GM23248 (cell line): ENCODE measurements at regions not wholly inside any gene's neighbourhood (a gene's known extent, or its start where the extent isn't known, plus 50 kb on each side); places are given as distances from the start of the nearest gene placed in this dataset.

ENCODE experiments used
- DNase-seq: peaks from one replicate; pipeline ENCODE4 v3.0.0-alpha.2; 2015
- H2AFZ ChIP-seq: fragments of 200-600 bp; sonication (generic); 2 replicates; pipeline ENCODE4 v1.6.1; 2016; ENCODE audit warnings: antibody characterized with exemption
- H3F3A ChIP-seq: fragments of 200-600 bp; sonication (generic); 2 replicates; pipeline ENCODE4 v1.6.1; 2016; ENCODE audit warnings: mild to moderate bottlenecking, antibody characterized with exemption, mixed run types; ENCODE audit not compliant: insufficient read depth
- H3K27ac ChIP-seq: fragments of 200-600 bp; sonication (generic); 2 replicates; pipeline ENCODE4 v1.5.1; 2016; ENCODE audit warnings: mild to moderate bottlenecking
- H3K27me3 ChIP-seq: fragments of 200-600 bp; sonication (generic); replicated peaks from 2 replicates; pipeline ENCODE4 v1.6.1; 2016; ENCODE audit warnings: mild to moderate bottlenecking; ENCODE audit not compliant: insufficient read depth
- H3K36me3 ChIP-seq: fragments of 200-600 bp; sonication (generic); 2 replicates; pipeline ENCODE4 v1.6.1; 2016; ENCODE audit warnings: low read depth, mild to moderate bottlenecking
- H3K4me1 ChIP-seq: fragments of 200-600 bp; sonication (generic); 2 replicates; pipeline ENCODE4 v1.6.1; 2016; ENCODE audit warnings: mild to moderate bottlenecking; ENCODE audit not compliant: insufficient read depth
- H3K4me2 ChIP-seq: fragments of 200-600 bp; sonication (generic); one replicate; pipeline ENCODE4 v1.6.1; 2016; ENCODE audit warnings: mild to moderate bottlenecking; ENCODE audit not compliant: unreplicated experiment
- H3K4me3 ChIP-seq: fragments of 200-600 bp; sonication (generic); 2 replicates; pipeline ENCODE4 v1.5.1; 2016; ENCODE audit warnings: mild to moderate bottlenecking
- H3K79me2 ChIP-seq: fragments of 200-600 bp; sonication (generic); 2 replicates; pipeline ENCODE4 v1.6.1; 2016; ENCODE audit warnings: mild to moderate bottlenecking; ENCODE audit not compliant: insufficient read depth
- H3K9ac ChIP-seq: fragments of 200-600 bp; sonication (generic); 2 replicates; pipeline ENCODE4 v1.6.1; 2016; ENCODE audit warnings: mild to moderate bottlenecking
- H3K9me2 ChIP-seq: fragments of 200-600 bp; sonication (generic); 2 replicates; pipeline ENCODE4 v1.6.1; 2016; ENCODE audit warnings: mixed run types, mild to moderate bottlenecking, moderate library complexity; ENCODE audit not compliant: insufficient read depth
- H3K9me3 ChIP-seq: fragments of 200-600 bp; sonication (generic); one replicate; pipeline ENCODE4 v1.6.1; 2017; ENCODE audit warnings: low read depth
- H4K20me1 ChIP-seq: fragments of 200-600 bp; sonication (generic); 2 replicates; pipeline ENCODE4 v1.6.0; 2016; ENCODE audit not compliant: insufficient read depth
- EZH2 ChIP-seq: fragments of 200-600 bp; sonication (generic); IDR thresholded peaks from 2 replicates; pipeline ENCODE4 v1.6.1; 2018; ENCODE audit warnings: antibody characterized with exemption, mild to moderate bottlenecking; ENCODE audit not compliant: insufficient read depth, poor library complexity, severe bottlenecking
- EZH2phosphoT487 ChIP-seq: fragments of 200-600 bp; sonication (generic); IDR thresholded peaks from 2 replicates; pipeline ENCODE4 v1.6.1; 2018; ENCODE audit warnings: antibody characterized with exemption, moderate library complexity, mild to moderate bottlenecking, low read depth; ENCODE audit not compliant: insufficient read depth
- WGBS, 2 experiments: methylation state at CpG; one replicate each; pipeline ENCODE4 v1.1.6; 2015 to 2017; ENCODE audit warnings: low lambda C conversion rate in 2 of 2, low coverage in 1 of 2; ENCODE audit errors: missing lambda C conversion rate in 2 of 2; 5-methylcytosine and 5-hydroxymethylcytosine counted together
- in situ Hi-C: fragments of 300-500 bp; cut with MboI; formaldehyde crosslinking; loops from 2 replicates; pipeline ENCODE4 v1.15.0; 2020

DNA sequence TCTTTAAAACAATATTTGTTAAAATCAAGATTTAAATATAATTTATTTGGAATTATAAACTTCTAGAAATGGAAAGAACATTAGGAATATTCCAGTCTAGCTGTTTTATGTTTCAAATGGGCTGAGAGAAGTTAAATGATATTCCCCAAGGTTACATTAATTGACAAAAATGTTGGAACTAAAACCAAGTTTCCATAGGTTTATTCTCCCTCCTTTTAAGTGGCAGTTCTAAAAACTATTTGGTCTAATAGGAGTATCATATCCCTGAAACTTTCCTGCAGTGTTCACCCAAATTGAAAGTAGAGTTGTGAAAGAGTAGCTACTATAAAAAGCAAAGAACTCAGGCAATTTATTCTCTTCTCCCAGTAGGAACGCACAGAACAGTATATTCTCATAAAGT, 1185.5 kb downstream of the LRFN5 start:
- no peaks in the 10 kb centered on the region for H3K9me3 ChIP-seq
- DNase-seq, result no peak
- H2AFZ ChIP-seq, result no peak overlapping the region
- H3K36me3 ChIP-seq, result no peaks in the 10 kb centered on the region
- 32 to 41% methylated on average over 1 of the region's 1 CpG for WGBS, 2 experiments
- no peak overlapping the region for H3K27ac ChIP-seq
- H3K4me3 ChIP-seq, result no peak overlapping the region
- H3K79me2 ChIP-seq, result no peaks in the 10 kb centered on the region
- H3K27me3 ChIP-seq, result no peaks in the 10 kb centered on the region
- no peak overlapping the region for H3K9ac ChIP-seq
- no peaks in the 10 kb centered on the region for H4K20me1 ChIP-seq
- TF ChIP-seq EZH2, result no peak
- no peak for TF ChIP-seq EZH2phosphoT487
- no peaks in the 10 kb centered on the region for H3F3A ChIP-seq
- H3K4me1 ChIP-seq, result no peaks in the 10 kb centered on the region
- H3K4me2 ChIP-seq, result no peak overlapping the region
- H3K9me2 ChIP-seq, result no peaks in the 10 kb centered on the region
- in situ Hi-C loops, result no loop called here

DNA sequence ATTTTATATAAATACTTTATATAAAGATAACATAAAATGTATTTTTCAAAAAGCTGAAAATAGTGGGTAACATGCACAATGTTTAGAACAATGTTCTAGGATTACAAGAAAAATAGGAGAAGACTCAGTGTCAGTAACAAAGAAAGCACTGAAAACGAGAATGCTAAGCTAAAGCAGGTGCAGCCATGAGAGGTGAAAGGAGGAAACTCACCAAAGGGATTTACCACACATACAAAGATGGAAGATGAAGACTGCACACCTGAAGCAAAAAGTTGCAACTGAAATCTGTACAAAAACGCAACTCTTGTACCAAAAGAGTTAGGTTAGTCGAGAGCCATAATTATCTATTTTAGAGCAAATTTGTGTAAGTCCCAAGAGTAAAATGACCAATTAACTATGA, 1176.1 kb downstream of the LRFN5 start:
- no peak for DNase-seq
- WGBS, 2 experiments, result 34 to 42% methylated on average over 3 of the region's 3 CpGs
- in situ Hi-C loops, result no loop called here

DNA sequence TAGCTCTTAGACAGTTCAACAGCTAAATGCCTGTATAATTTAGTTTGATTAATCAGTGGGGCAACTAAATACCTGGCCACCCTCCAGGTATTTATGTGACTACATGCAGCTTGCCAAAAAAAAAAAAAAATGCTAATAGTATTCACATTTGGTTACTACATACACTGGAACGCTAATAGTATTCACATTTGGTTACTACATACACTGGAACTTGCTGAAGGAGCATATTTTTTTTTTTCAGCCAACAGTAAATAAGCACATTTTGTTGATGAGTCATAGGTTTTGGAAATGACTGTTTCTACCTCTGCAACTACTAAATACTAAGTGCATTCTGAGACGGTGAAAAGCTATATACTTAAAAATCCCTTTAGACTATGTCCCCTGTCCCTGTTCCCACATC, 1172.3 kb downstream of the LRFN5 start:
- Histone ChIP-seq H3K79me2 (no peaks in the 10 kb centered on the region), H3K9ac (no peak overlapping the region), H3K4me3 (no peak overlapping the region), H3K27me3 (no peaks in the 10 kb centered on the region), H3K36me3 (no peaks in the 10 kb centered on the region), H3K9me2 (no peaks in the 10 kb centered on the region), H3F3A (no peaks in the 10 kb centered on the region), H3K4me2 (no peak overlapping the region), H4K20me1 (no peaks in the 10 kb centered on the region), H2AFZ (no peak overlapping the region), H3K9me3 (no peaks in the 10 kb centered on the region), H3K4me1 (no peaks in the 10 kb centered on the region), H3K27ac (no peak overlapping the region)
- no peak for TF ChIP-seq EZH2phosphoT487
- TF ChIP-seq EZH2, result no peak
- in situ Hi-C loops, result no loop called here
- WGBS, 2 experiments, result 5 to 7% methylated on average over 2 of the region's 2 CpGs
- peak; percentile 40 for DNase-seq

More for the DNA sequence above, 1176.1 kb downstream of the LRFN5 start:
- Histone ChIP-seq H3K36me3 (no peaks in the 10 kb centered on the region), H3K4me1 (no peaks in the 10 kb centered on the region), H3F3A (no peaks in the 10 kb centered on the region), H3K4me3 (no peak overlapping the region), H3K27me3 (no peaks in the 10 kb centered on the region), H4K20me1 (no peaks in the 10 kb centered on the region), H3K9ac (no peak overlapping the region), H3K9me2 (no peaks in the 10 kb centered on the region), H3K27ac (no peak overlapping the region), H2AFZ (no peak overlapping the region), H3K4me2 (no peak overlapping the region), H3K9me3 (no peaks in the 10 kb centered on the region), H3K79me2 (no peaks in the 10 kb centered on the region)
- TF ChIP-seq EZH2 (no peak), EZH2phosphoT487 (no peak)

DNA sequence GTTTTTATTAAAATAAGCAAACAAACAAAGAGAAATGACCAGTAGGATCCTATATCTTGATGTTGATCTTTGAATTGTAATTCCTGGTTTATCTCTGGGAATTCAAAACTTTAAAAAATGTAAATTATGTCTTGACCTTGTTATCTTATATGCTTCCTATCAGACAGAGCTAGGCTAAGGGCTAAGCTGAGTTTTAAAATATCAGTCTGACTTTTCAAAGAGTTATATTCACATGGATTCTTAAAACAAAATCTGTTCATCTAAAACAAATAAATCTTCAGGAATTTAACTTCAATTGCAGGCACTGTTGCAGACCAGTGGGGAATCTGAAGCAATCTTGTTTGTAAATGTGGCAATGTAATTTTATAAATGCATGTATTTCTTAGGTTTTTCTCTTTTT, 1144.1 kb downstream of the LRFN5 start:
- Histone ChIP-seq H3K36me3 (no peaks in the 10 kb centered on the region), H3K4me3 (no peak overlapping the region), H3F3A (no peaks in the 10 kb centered on the region), H4K20me1 (no peaks in the 10 kb centered on the region), H3K9me3 (no peaks in the 10 kb centered on the region), H2AFZ (no peak overlapping the region), H3K27ac (no peak overlapping the region), H3K9ac (no peak overlapping the region), H3K27me3 (no peaks in the 10 kb centered on the region), H3K4me2 (no peak overlapping the region), H3K79me2 (no peaks in the 10 kb centered on the region), H3K4me1 (no peaks in the 10 kb centered on the region), H3K9me2 (no peaks in the 10 kb centered on the region)
- in situ Hi-C loops, result no loop called here
- TF ChIP-seq EZH2 (no peak), EZH2phosphoT487 (no peak)
- DNase-seq, result no peak

DNA sequence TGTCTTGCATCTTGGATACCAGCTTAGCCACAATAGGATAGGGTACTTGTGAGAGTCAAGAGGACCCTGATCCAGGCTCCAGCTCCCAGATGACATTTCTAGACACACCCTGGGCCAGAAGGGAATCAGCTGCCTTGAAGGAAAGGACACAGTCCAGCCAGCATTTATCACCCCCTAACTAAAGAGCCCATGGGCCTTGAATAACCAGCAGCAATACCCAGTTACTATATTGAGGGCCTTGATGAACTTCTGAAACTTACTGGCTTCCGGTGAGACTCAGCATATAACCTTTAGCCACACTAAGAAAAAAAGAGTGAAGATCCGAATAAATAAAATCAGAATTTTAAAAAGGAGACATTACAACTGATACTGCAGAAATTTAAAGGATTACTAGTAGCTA, 1135.4 kb downstream of the LRFN5 start:
- Histone ChIP-seq H3K4me2 (no peak overlapping the region), H3K36me3 (no peaks in the 10 kb centered on the region), H3K27me3 (no peaks in the 10 kb centered on the region), H3K4me3 (no peak overlapping the region), H3K4me1 (no peaks in the 10 kb centered on the region), H4K20me1 (no peaks in the 10 kb centered on the region), H2AFZ (no peak overlapping the region), H3K9me3 (no peaks in the 10 kb centered on the region), H3K9ac (no peak overlapping the region), H3F3A (no peaks in the 10 kb centered on the region), H3K27ac (no peak overlapping the region), H3K9me2 (no peaks in the 10 kb centered on the region), H3K79me2 (no peaks in the 10 kb centered on the region)
- in situ Hi-C loops, result no loop called here
- WGBS, 2 experiments, result 80 to 87% methylated on average over 2 of the region's 2 CpGs
- DNase-seq, result no peak
- TF ChIP-seq EZH2phosphoT487 (no peak), EZH2 (no peak)
